DND-41 (cell line): ENCODE measurements at regions not wholly inside any gene's neighbourhood (a gene's known extent, or its start where the extent isn't known, plus 50 kb on each side); places are given as distances from the start of the nearest gene placed in this dataset.
A peak's percentile ranks its signal among the peaks of the same experiment; 100 is the strongest.

Experiments used
- ATAC-seq: fragments of 200-7000 bp; cut with Tn5 transposase; 3 replicates; pipeline ENCODE4 v1.9.1; 2021; ENCODE audit warnings: low read depth; ENCODE audit not compliant: insufficient read depth
- DNase-seq: peaks from one replicate; pipeline ENCODE4 v3.0.0-alpha.2; 2020
- H2AFZ ChIP-seq: 2 replicates; pipeline ENCODE4 v1.6.0; 2012; ENCODE audit warnings: low read depth, low read length
- H3K27ac ChIP-seq: 2 replicates; pipeline ENCODE4 v1.5.1; 2012; ENCODE audit warnings: low read length, inconsistent platforms
- H3K27me3 ChIP-seq: fragments of 200-600 bp; sonication (generic); 2 replicates; pipeline ENCODE4 v1.6.0; 2012; ENCODE audit warnings: low read length, mild to moderate bottlenecking, inconsistent platforms; ENCODE audit not compliant: insufficient read depth, poor library complexity
- H3K36me3 ChIP-seq: 2 replicates; pipeline ENCODE4 v1.5.1; 2012; ENCODE audit warnings: low read length, inconsistent platforms; ENCODE audit not compliant: insufficient read depth
- H3K4me1 ChIP-seq: 2 replicates; pipeline ENCODE4 v1.5.1; 2012; ENCODE audit warnings: mild to moderate bottlenecking, low read length; ENCODE audit not compliant: insufficient read depth
- H3K4me2 ChIP-seq: 2 replicates; pipeline ENCODE4 v1.6.0; 2012; ENCODE audit warnings: mild to moderate bottlenecking, moderate library complexity, low read length, inconsistent platforms; ENCODE audit not compliant: insufficient read depth
- H3K4me3 ChIP-seq, 2 experiments: fragments of 200-600 bp in 1 of 2; shearing (Covaris generic) in 1 of 2; 2 replicates each; pipeline ENCODE4 v1.5.1; 2012 to 2016; ENCODE audit warnings: inconsistent platforms in 2 of 2, low read length in 2 of 2, mild to moderate bottlenecking in 2 of 2, low read depth in 1 of 2, moderate library complexity in 1 of 2
- H3K79me2 ChIP-seq: 2 replicates; pipeline ENCODE4 v1.6.0; 2012; ENCODE audit warnings: low read length, inconsistent platforms; ENCODE audit not compliant: insufficient read depth
- H3K9ac ChIP-seq: 2 replicates; pipeline ENCODE4 v1.6.0; 2012; ENCODE audit warnings: low read depth, mild to moderate bottlenecking, inconsistent platforms, low read length, moderate library complexity
- H3K9me3 ChIP-seq: 2 replicates; pipeline ENCODE4 v1.5.1; 2012; ENCODE audit warnings: low read length, moderate library complexity, mild to moderate bottlenecking, inconsistent platforms; ENCODE audit not compliant: insufficient read depth, severe bottlenecking
- H4K20me1 ChIP-seq: 2 replicates; pipeline ENCODE4 v1.6.0; 2012; ENCODE audit warnings: low read length; ENCODE audit not compliant: insufficient read depth
- CTCF ChIP-seq: IDR thresholded peaks from 2 replicates; pipeline ENCODE4 v1.5.1; 2012; ENCODE audit warnings: borderline replicate concordance, low read length, moderate library complexity, mild to moderate bottlenecking; ENCODE audit not compliant: poor library complexity, severe bottlenecking; ENCODE audit errors: extremely low read depth
- EZH2 ChIP-seq: IDR thresholded peaks from 3 replicates; pipeline ENCODE4 v1.6.1; 2012; ENCODE audit warnings: borderline replicate concordance, low read depth, mild to moderate bottlenecking, moderate library complexity, low read length, inconsistent platforms; ENCODE audit not compliant: severe bottlenecking

GRCh38 chr16:74034862-74035261 lies 261.8 kb upstream of the PSMD7 start:
- Histone ChIP-seq H3K4me1 (peaks cover 32% of the 10 kb centered on the region), H3K9me3 (no peaks in the 10 kb centered on the region), H3K9ac (no peak overlapping the region), H2AFZ (peak overlapping the region; percentile 29; the same call in 1 of the 2 replicates), H3K79me2 (no peaks in the 10 kb centered on the region), H4K20me1 (no peaks in the 10 kb centered on the region), H3K27me3 (no peaks in the 10 kb centered on the region), H3K4me3 (no peak overlapping the region), H3K4me2 (no peak overlapping the region), H3K27ac (peak overlapping the region; percentile 34; the same call in 1 of the 2 replicates), H3K36me3 (no peaks in the 10 kb centered on the region)
- DNase-seq (peak; percentile 47), ATAC-seq (peak; percentile 76)
- TF ChIP-seq EZH2 (no peak), CTCF (peak; percentile 73)

GRCh38 chr16:74034200-74034599 lies 262.4 kb upstream of the PSMD7 start:
- Histone ChIP-seq H3K27me3 (no peaks in the 10 kb centered on the region), H3K9ac (no peak overlapping the region), H3K4me3 (no peak overlapping the region), H3K4me1 (peaks cover 32% of the 10 kb centered on the region), H3K4me2 (no peak overlapping the region), H3K9me3 (no peaks in the 10 kb centered on the region), H3K36me3 (no peaks in the 10 kb centered on the region), H3K79me2 (no peaks in the 10 kb centered on the region), H2AFZ (peak overlapping the region; percentile 13; the same call in 1 of the 2 replicates), H4K20me1 (no peaks in the 10 kb centered on the region), H3K27ac (no peak overlapping the region)
- no peak for TF ChIP-seq CTCF
- no peak for TF ChIP-seq EZH2
- ATAC-seq (no peak), DNase-seq (no peak)

- H3K4me1 ChIP-seq, result peaks cover 32% of the 10 kb centered on the region
- no peak overlapping the region for H3K4me2 ChIP-seq
Measured at GRCh38 chr16:74033441-74033995, 263.1 kb upstream of the PSMD7 start.

More at GRCh38 chr16:74033441-74033995, 263.1 kb upstream of the PSMD7 start:
- Histone ChIP-seq H3K36me3 (no peaks in the 10 kb centered on the region), H3K9me3 (no peaks in the 10 kb centered on the region), H3K9ac (no peak overlapping the region), H3K27ac (no peak overlapping the region), H3K4me3 (no peak overlapping the region), H3K27me3 (no peaks in the 10 kb centered on the region), H4K20me1 (no peaks in the 10 kb centered on the region), H3K79me2 (no peaks in the 10 kb centered on the region), H2AFZ (no peak overlapping the region)
- TF ChIP-seq CTCF (no peak), EZH2 (no peak)
- ATAC-seq (no peak), DNase-seq (no peak)
